Activated T-helper 2 cell treated with anti-CD3 and anti-CD28 coated beads, Interferon-gamma antibody, Interleukin-2, Interleukin-4, amounts not matched to agents 10 μg/mL and 5 μg/mL and 100 μg/mL, durations not matched to agents 14 hours and 24 hours and 36 hours (primary cell): ENCODE measurements at regions not wholly inside any gene's neighbourhood (a gene's known extent, or its start where the extent isn't known, plus 50 kb on each side); places are given as distances from the start of the nearest gene placed in this dataset.
"Not testable (repeated sequence)": the region's sequence is repeated elsewhere in the genome, so short reads cannot be mapped to it uniquely, and the experiment has no call there.

ENCODE experiments used
- DNase-seq: peaks from one replicate; pipeline ENCODE4 v3.0.0; 2021; ENCODE audit warnings: low spot score
- H3K27ac Mint-ChIP-seq: one replicate; pipeline ENCODE4 v1.8.0; 2021; ENCODE audit warnings: mixed read lengths
- H3K27me3 Mint-ChIP-seq: one replicate; pipeline ENCODE4 v1.8.0; 2021; ENCODE audit warnings: low read depth, mixed read lengths
- H3K36me3 Mint-ChIP-seq: one replicate; pipeline ENCODE4 v1.8.0; 2021; ENCODE audit warnings: low read depth, mixed read lengths
- H3K4me1 Mint-ChIP-seq: one replicate; pipeline ENCODE4 v1.8.0; 2021; ENCODE audit warnings: low read depth, mixed read lengths
- H3K4me3 Mint-ChIP-seq: one replicate; pipeline ENCODE4 v1.8.0; 2021; ENCODE audit warnings: low read depth, mild to moderate bottlenecking, moderate library complexity, mixed read lengths
- H3K9me3 Mint-ChIP-seq: one replicate; pipeline ENCODE4 v1.8.0; 2021; ENCODE audit warnings: mixed read lengths
- intact Hi-C: fragments of 100-400 bp; cut with micrococcal nuclease; formaldehyde crosslinking; loops from one replicate; pipeline ENCODE4 v1.15.1; 2023

GRCh38 chr11:23590596-23591308 lies 730.5 kb upstream of the CCDC179 start:
- peaks cover 12% of the 10 kb centered on the region for H3K9me3 Mint-ChIP-seq
- no peak for DNase-seq
- H3K4me3 Mint-ChIP-seq, result no peak overlapping the region
- H3K27me3 Mint-ChIP-seq, result no peaks in the 10 kb centered on the region
- no peaks in the 10 kb centered on the region for H3K36me3 Mint-ChIP-seq
- intact Hi-C loops, result no loop called here
- H3K27ac Mint-ChIP-seq, result no peak overlapping the region
- H3K4me1 Mint-ChIP-seq, result no peaks in the 10 kb centered on the region

DNA sequence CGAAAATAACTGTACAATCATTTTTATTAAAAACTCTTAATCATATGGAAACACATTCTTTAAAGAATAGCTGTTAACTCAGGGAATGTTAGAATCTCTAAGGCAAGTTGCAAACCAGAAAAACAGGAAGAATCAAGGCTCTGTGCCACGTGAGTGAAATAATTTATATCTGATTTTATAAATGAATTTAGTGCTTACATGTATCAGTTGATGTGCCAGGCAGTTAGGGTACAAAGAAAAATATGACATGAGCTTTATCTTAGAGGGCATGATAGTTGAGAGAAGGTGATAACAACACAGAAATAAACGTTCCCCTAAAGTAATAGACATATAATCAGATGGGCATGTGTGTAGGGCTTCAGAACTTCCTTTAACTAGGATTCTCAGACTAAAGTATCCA lies 734.5 kb upstream of the CCDC179 start:
- DNase-seq, result no peak
- Mint-ChIP-seq H3K9me3 (peaks cover 10% of the 10 kb centered on the region), H3K36me3 (no peaks in the 10 kb centered on the region), H3K27me3 (no peaks in the 10 kb centered on the region), H3K4me1 (no peaks in the 10 kb centered on the region), H3K27ac (no peak overlapping the region), H3K4me3 (no peak overlapping the region)
- intact Hi-C loops, result no loop called here

DNA sequence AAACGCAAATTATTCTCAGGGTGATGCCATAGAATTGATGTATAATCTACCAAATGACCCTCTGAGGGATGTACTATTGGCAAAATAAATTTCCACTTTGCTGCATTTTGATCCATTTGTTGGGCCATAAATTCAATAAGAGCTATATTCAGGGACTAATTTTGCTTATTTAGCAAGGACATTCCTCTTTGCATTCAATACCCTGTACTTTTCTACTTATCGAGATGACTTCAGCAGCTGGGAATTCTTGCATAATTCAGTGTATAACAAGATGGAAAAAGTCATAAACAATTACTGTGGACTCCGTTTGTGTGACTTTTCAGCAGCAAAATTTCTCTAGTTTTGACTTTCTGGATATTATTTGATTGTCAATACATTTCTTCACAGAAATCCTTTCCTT lies 744.7 kb upstream of the CCDC179 start:
- peaks cover 19% of the 10 kb centered on the region for H3K9me3 Mint-ChIP-seq
- intact Hi-C loops, result no loop called here
- no peak overlapping the region for H3K27ac Mint-ChIP-seq
- H3K27me3 Mint-ChIP-seq, result no peaks in the 10 kb centered on the region
- H3K4me1 Mint-ChIP-seq, result no peaks in the 10 kb centered on the region
- DNase-seq, result no peak
- H3K36me3 Mint-ChIP-seq, result no peaks in the 10 kb centered on the region
- H3K4me3 Mint-ChIP-seq, result no peak overlapping the region

DNA sequence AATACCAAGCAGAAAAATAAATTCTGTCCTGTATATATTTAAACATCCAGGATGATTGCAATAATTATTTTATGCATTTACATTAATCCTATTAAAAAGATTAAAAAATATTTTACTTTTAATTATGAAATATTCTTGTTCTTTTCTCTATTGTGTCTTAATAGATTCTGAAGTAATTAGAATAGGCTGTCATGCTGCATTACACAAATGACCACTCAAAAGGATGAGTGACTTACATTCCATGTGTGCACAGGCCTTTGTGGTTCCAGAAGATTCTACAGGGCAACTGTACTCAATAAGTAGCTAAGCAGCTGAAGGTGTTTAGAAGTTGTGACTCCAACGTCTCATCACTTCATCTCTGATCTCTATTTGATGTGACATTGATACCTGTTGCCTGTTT lies 745.9 kb upstream of the CCDC179 start:
- Mint-ChIP-seq H3K36me3 (no peaks in the 10 kb centered on the region), H3K9me3 (peaks cover 18% of the 10 kb centered on the region), H3K4me1 (no peaks in the 10 kb centered on the region), H3K27me3 (no peaks in the 10 kb centered on the region), H3K4me3 (no peak overlapping the region), H3K27ac (no peak overlapping the region)
- intact Hi-C loops, result no loop called here
- DNase-seq, result no peak

GRCh38 chr11:23611726-23612125 lies 751.5 kb upstream of the CCDC179 start:
- Mint-ChIP-seq H3K9me3 (peaks cover 13% of the 10 kb centered on the region), H3K27ac (no peak overlapping the region), H3K36me3 (no peaks in the 10 kb centered on the region), H3K4me3 (no peak overlapping the region), H3K4me1 (no peaks in the 10 kb centered on the region), H3K27me3 (no peaks in the 10 kb centered on the region)
- intact Hi-C loops, result no loop called here
- no peak for DNase-seq

DNA sequence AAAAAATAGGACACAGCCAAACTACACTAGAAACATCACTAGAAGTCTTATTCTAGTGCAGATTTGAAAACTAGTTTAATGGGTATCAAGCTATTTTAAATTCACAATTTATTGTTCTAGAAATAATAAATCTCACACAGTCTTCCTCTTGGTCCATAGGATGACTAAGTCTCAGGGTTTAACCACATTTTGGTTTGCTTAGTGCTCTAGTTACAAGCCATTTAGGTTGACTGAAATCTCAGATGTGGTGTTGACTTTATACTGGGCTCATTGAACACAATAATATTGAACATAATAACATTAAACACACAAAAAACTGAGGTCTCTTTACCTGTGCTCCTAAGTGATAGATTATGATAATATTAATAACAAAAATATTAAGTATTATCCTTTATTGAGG lies 760.3 kb upstream of the CCDC179 start:
- H3K27ac Mint-ChIP-seq, result no peak overlapping the region
- H3K4me1 Mint-ChIP-seq, result no peaks in the 10 kb centered on the region
- intact Hi-C loops, result no loop called here
- H3K4me3 Mint-ChIP-seq, result no peak overlapping the region
- H3K9me3 Mint-ChIP-seq, result peaks cover 21% of the 10 kb centered on the region
- H3K27me3 Mint-ChIP-seq, result no peaks in the 10 kb centered on the region
- H3K36me3 Mint-ChIP-seq, result no peaks in the 10 kb centered on the region
- no peak for DNase-seq

- intact Hi-C loops, result no loop called here
- no peak overlapping the region for H3K27ac Mint-ChIP-seq
- peaks cover 8% of the 10 kb centered on the region for H3K9me3 Mint-ChIP-seq
- DNase-seq, result no peak
- no peaks in the 10 kb centered on the region for H3K27me3 Mint-ChIP-seq
- H3K36me3 Mint-ChIP-seq, result no peaks in the 10 kb centered on the region
- H3K4me3 Mint-ChIP-seq, result no peak overlapping the region
- H3K4me1 Mint-ChIP-seq, result no peaks in the 10 kb centered on the region
Observed at GRCh38 chr11:23632293-23632692, 772.0 kb upstream of the CCDC179 start.

DNA sequence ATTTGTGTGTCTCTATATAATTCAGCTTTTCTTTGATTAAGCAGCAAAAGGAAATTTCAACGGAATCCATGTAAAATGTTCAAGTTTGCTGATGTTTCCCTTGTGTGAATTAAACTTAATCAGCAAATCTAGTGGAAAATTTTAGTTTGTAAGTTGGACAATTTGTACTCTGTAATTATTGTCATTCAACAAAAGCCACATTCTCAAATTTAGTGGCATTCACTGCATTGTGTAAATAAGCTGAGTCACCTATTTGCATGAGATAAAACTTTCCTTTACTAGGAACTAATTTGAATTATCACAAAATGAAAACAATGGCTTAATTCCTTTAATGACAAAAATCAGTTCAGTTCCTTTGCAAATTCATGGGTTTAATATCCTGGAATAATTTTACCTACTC lies 784.2 kb upstream of the CCDC179 start:
- H3K4me3 Mint-ChIP-seq, result no peak overlapping the region
- DNase-seq, result no peak
- H3K9me3 Mint-ChIP-seq, result peaks cover 24% of the 10 kb centered on the region
- no peaks in the 10 kb centered on the region for H3K27me3 Mint-ChIP-seq
- no peak overlapping the region for H3K27ac Mint-ChIP-seq
- H3K4me1 Mint-ChIP-seq, result no peaks in the 10 kb centered on the region
- no peaks in the 10 kb centered on the region for H3K36me3 Mint-ChIP-seq
- intact Hi-C loops, result no loop called here

- intact Hi-C loops, DNase-seq, H3K36me3 Mint-ChIP-seq, H3K27me3 Mint-ChIP-seq, H3K4me3 Mint-ChIP-seq, H3K27ac Mint-ChIP-seq, H3K4me1 Mint-ChIP-seq: not testable (repeated sequence)
- peaks cover 28% of the 10 kb centered on the region for H3K9me3 Mint-ChIP-seq
Observed at GRCh38 chr11:23652336-23652735, 792.1 kb upstream of the CCDC179 start.

GRCh38 chr11:23653071-23653675 lies 792.9 kb upstream of the CCDC179 start:
- no peaks in the 10 kb centered on the region for H3K4me1 Mint-ChIP-seq
- DNase-seq, result no peak
- H3K9me3 Mint-ChIP-seq, result peaks cover 22% of the 10 kb centered on the region
- no peak overlapping the region for H3K27ac Mint-ChIP-seq
- H3K27me3 Mint-ChIP-seq, result no peaks in the 10 kb centered on the region
- intact Hi-C loops, result no loop called here
- no peaks in the 10 kb centered on the region for H3K36me3 Mint-ChIP-seq
- H3K4me3 Mint-ChIP-seq, result no peak overlapping the region

DNA sequence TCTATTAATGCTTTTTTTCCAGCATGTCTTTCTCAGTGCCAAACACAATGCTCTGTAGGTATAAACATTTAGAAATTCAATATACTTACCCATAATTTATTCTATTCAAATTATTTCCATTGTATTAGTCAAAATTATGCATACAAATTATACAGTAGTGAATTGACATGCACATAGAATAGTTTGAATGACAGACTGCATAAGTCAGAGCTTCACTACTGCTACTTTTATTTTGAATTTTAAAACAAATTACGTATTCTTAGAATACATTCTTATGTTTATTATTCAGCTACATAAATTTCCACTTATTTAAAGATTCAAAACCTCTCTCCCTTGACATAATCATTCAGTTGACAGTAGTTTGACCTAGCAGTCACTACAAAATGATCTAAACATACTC lies 808.0 kb upstream of the CCDC179 start:
- DNase-seq, result no peak
- intact Hi-C loops, result no loop called here
- Mint-ChIP-seq H3K4me3 (no peak overlapping the region), H3K36me3 (no peaks in the 10 kb centered on the region), H3K4me1 (no peaks in the 10 kb centered on the region), H3K27me3 (no peaks in the 10 kb centered on the region), H3K27ac (no peak overlapping the region), H3K9me3 (peaks cover 11% of the 10 kb centered on the region)

- intact Hi-C loops, result no loop called here
- Mint-ChIP-seq H3K36me3 (no peaks in the 10 kb centered on the region), H3K9me3 (no peaks in the 10 kb centered on the region), H3K27me3 (no peaks in the 10 kb centered on the region), H3K4me3 (no peak overlapping the region), H3K27ac (no peak overlapping the region), H3K4me1 (no peaks in the 10 kb centered on the region)
- DNase-seq, result no peak
Observed at GRCh38 chr11:23673366-23673765, 813.1 kb upstream of the CCDC179 start.

GRCh38 chr11:23674866-23675265 lies 814.6 kb upstream of the CCDC179 start:
- no peaks in the 10 kb centered on the region for H3K4me1 Mint-ChIP-seq
- H3K4me3 Mint-ChIP-seq, result no peak overlapping the region
- intact Hi-C loops, result no loop called here
- no peaks in the 10 kb centered on the region for H3K36me3 Mint-ChIP-seq
- no peaks in the 10 kb centered on the region for H3K9me3 Mint-ChIP-seq
- H3K27me3 Mint-ChIP-seq, result no peaks in the 10 kb centered on the region
- H3K27ac Mint-ChIP-seq, result no peak overlapping the region
- no peak for DNase-seq
